Chondrocyte (in vitro differentiated cells): ENCODE measurements at regions not wholly inside any gene's neighbourhood (a gene's known extent, or its start where the extent isn't known, plus 50 kb on each side); places are given as distances from the start of the nearest gene placed in this dataset.
"Not testable (repeated sequence)": the region's sequence is repeated elsewhere in the genome, so short reads cannot be mapped to it uniquely, and the experiment has no call there.

Source experiments
- DNase-seq: peaks from one replicate; pipeline ENCODE4 v3.0.0; 2021; ENCODE audit warnings: mixed read lengths, low spot score
- H3K27ac Mint-ChIP-seq: one replicate; pipeline ENCODE4 v1.8.0; 2021; ENCODE audit warnings: mild to moderate bottlenecking, moderate library complexity, mixed read lengths; ENCODE audit not compliant: unreplicated experiment
- H3K27me3 Mint-ChIP-seq: 2 replicates; pipeline ENCODE4 v1.8.0; 2021; ENCODE audit warnings: low read depth, mixed read lengths
- H3K36me3 Mint-ChIP-seq: 2 replicates; pipeline ENCODE4 v1.8.0; 2021; ENCODE audit warnings: low read depth, mixed read lengths
- H3K4me1 Mint-ChIP-seq: 2 replicates; pipeline ENCODE4 v1.8.0; 2021; ENCODE audit warnings: low read depth, mild to moderate bottlenecking, mixed read lengths
- H3K4me3 Mint-ChIP-seq: one replicate; pipeline ENCODE4 v1.8.0; 2021; ENCODE audit warnings: mild to moderate bottlenecking, moderate library complexity, mixed read lengths; ENCODE audit not compliant: unreplicated experiment
- H3K9me3 Mint-ChIP-seq: 2 replicates; pipeline ENCODE4 v1.8.0; 2021; ENCODE audit warnings: low read depth, mixed read lengths
- CTCF ChIP-seq: fragments of 200-600 bp; sonication (generic); IDR thresholded peaks from 2 replicates; pipeline ENCODE4 v1.5.0; 2021; ENCODE audit warnings: antibody characterized with exemption, mild to moderate bottlenecking, moderate library complexity

GRCh38 chr5:18720002-18720401, 1085.7 kb downstream of the TAF11L14 start:
- Mint-ChIP-seq H3K4me1 (no peaks in the 10 kb centered on the region), H3K27ac (no peak overlapping the region), H3K9me3 (peaks cover 8% of the 10 kb centered on the region), H3K27me3 (peaks cover 4% of the 10 kb centered on the region), H3K36me3 (no peaks in the 10 kb centered on the region), H3K4me3 (no peak overlapping the region)
- DNase-seq, result no peak
- no peak for TF ChIP-seq CTCF

GRCh38 chr5:18732556-18733479, 1098.6 kb downstream of the TAF11L14 start:
- H3K27ac Mint-ChIP-seq, result no peak overlapping the region
- no peaks in the 10 kb centered on the region for H3K4me1 Mint-ChIP-seq
- no peak for DNase-seq
- H3K27me3 Mint-ChIP-seq, result no peaks in the 10 kb centered on the region
- no peak for TF ChIP-seq CTCF
- no peaks in the 10 kb centered on the region for H3K36me3 Mint-ChIP-seq
- peaks cover 7% of the 10 kb centered on the region for H3K9me3 Mint-ChIP-seq
- no peak overlapping the region for H3K4me3 Mint-ChIP-seq

- H3K36me3 Mint-ChIP-seq, result no peaks in the 10 kb centered on the region
- H3K27ac Mint-ChIP-seq, result no peak overlapping the region
- H3K9me3 Mint-ChIP-seq, result peaks cover 3% of the 10 kb centered on the region
Measured at GRCh38 chr5:18736051-18736398, 1101.8 kb downstream of the TAF11L14 start.

GRCh38 chr5:18736736-18737135, 1102.5 kb downstream of the TAF11L14 start:
- H3K4me3 Mint-ChIP-seq, DNase-seq, H3K27me3 Mint-ChIP-seq, H3K4me1 Mint-ChIP-seq, H3K9me3 Mint-ChIP-seq, H3K36me3 Mint-ChIP-seq, H3K27ac Mint-ChIP-seq: not testable (repeated sequence)

More at GRCh38 chr5:18736051-18736398, 1101.8 kb downstream of the TAF11L14 start:
- Mint-ChIP-seq H3K4me3 (no peak overlapping the region), H3K4me1 (no peaks in the 10 kb centered on the region), H3K27me3 (no peaks in the 10 kb centered on the region)
- no peak for DNase-seq
- no peak for TF ChIP-seq CTCF

- no peaks in the 10 kb centered on the region for H3K9me3 Mint-ChIP-seq
Measured at GRCh38 chr5:18740301-18740700, 1106.0 kb downstream of the TAF11L14 start.

More at GRCh38 chr5:18740301-18740700, 1106.0 kb downstream of the TAF11L14 start:
- no peak overlapping the region for H3K27ac Mint-ChIP-seq
- H3K4me3 Mint-ChIP-seq, result no peak overlapping the region
- DNase-seq, result no peak
- H3K36me3 Mint-ChIP-seq, result no peaks in the 10 kb centered on the region
- H3K27me3 Mint-ChIP-seq, result no peaks in the 10 kb centered on the region
- TF ChIP-seq CTCF, result no peak
- no peaks in the 10 kb centered on the region for H3K4me1 Mint-ChIP-seq
